ENCODE measurements at regions not wholly inside any gene's neighbourhood (a gene's known extent, or its start where the extent isn't known, plus 50 kb on each side); places are given as distances from the start of the nearest gene placed in this dataset.

GRCh38 chr10:53166325-53166724 lies 393.7 kb upstream of the MBL2 start:
- TF ChIP-seq CTCF (IDR thresholded peaks at IDR 0.05) (no peak), POLR2A (IDR thresholded peaks at IDR 0.05) (no peak)
